GM08714 (cell line): ENCODE measurements at regions not wholly inside any gene's neighbourhood (a gene's known extent, or its start where the extent isn't known, plus 50 kb on each side); places are given as distances from the start of the nearest gene placed in this dataset.

Source experiments
- H3K4me3 ChIP-seq: fragments of 200-500 bp; sonication (Bioruptor generic); 2 replicates; pipeline ENCODE4 v1.5.1; 2014; ENCODE audit warnings: mild to moderate bottlenecking, low read length, inconsistent platforms
- ZNF274 ChIP-seq: IDR thresholded peaks from 2 replicates; pipeline ENCODE4 v1.6.1; 2012; ENCODE audit warnings: mild to moderate bottlenecking, low read depth, low read length

- no peak for TF ChIP-seq ZNF274
- H3K4me3 ChIP-seq: no peak overlapping the region
These were observed 534.2 kb upstream of the GJE1 start for GRCh38 chr6:141598487-141598886.

GRCh38 chr6:141594874-141595273 lies 537.9 kb upstream of the GJE1 start:
- no peak overlapping the region for H3K4me3 ChIP-seq
- no peak for TF ChIP-seq ZNF274

GRCh38 chr6:141593311-141593710 lies 539.4 kb upstream of the GJE1 start:
- TF ChIP-seq ZNF274: no peak
- H3K4me3 ChIP-seq: no peak overlapping the region

GRCh38 chr6:141587482-141588266 lies 545.1 kb upstream of the GJE1 start:
- no peak overlapping the region for H3K4me3 ChIP-seq
- TF ChIP-seq ZNF274: no peak

- H3K4me3 ChIP-seq: no peak overlapping the region
- TF ChIP-seq ZNF274: no peak
These were observed 551.7 kb upstream of the GJE1 start for GRCh38 chr6:141580988-141581552.

GRCh38 chr6:141580131-141580530 lies 552.6 kb upstream of the GJE1 start:
- no peak for TF ChIP-seq ZNF274
- H3K4me3 ChIP-seq: no peak overlapping the region

- no peak for TF ChIP-seq ZNF274
- no peak overlapping the region for H3K4me3 ChIP-seq
These were observed 556.0 kb upstream of the GJE1 start for GRCh38 chr6:141576751-141577150.

GRCh38 chr6:141562851-141563763 lies 569.6 kb upstream of the GJE1 start:
- no peak for TF ChIP-seq ZNF274
- no peak overlapping the region; the same call in 1 of the 2 replicates for H3K4me3 ChIP-seq

GRCh38 chr6:141562186-141562811 lies 570.4 kb upstream of the GJE1 start:
- no peak overlapping the region; the same call in 1 of the 2 replicates for H3K4me3 ChIP-seq

GRCh38 chr6:141561154-141561553 lies 571.6 kb upstream of the GJE1 start:
- no peak for TF ChIP-seq ZNF274
- H3K4me3 ChIP-seq: no peak overlapping the region

More at GRCh38 chr6:141562186-141562811, 570.4 kb upstream of the GJE1 start:
- no peak for TF ChIP-seq ZNF274

- no peak overlapping the region for H3K4me3 ChIP-seq
These were observed 580.3 kb upstream of the GJE1 start for GRCh38 chr6:141552463-141552862.

GRCh38 chr6:141552031-141552430 lies 580.7 kb upstream of the GJE1 start:
- H3K4me3 ChIP-seq: no peak overlapping the region
- no peak for TF ChIP-seq ZNF274

More at GRCh38 chr6:141552463-141552862, 580.3 kb upstream of the GJE1 start:
- no peak for TF ChIP-seq ZNF274

- no peak for TF ChIP-seq ZNF274
- no peak overlapping the region for H3K4me3 ChIP-seq
These were observed 581.4 kb upstream of the GJE1 start for GRCh38 chr6:141551318-141551717.

GRCh38 chr6:141550471-141550870 lies 582.3 kb upstream of the GJE1 start:
- no peak for TF ChIP-seq ZNF274
- no peak overlapping the region for H3K4me3 ChIP-seq
